HUES6 (cell line): ENCODE measurements at regions not wholly inside any gene's neighbourhood (a gene's known extent, or its start where the extent isn't known, plus 50 kb on each side); places are given as distances from the start of the nearest gene placed in this dataset.
"Not testable (repeated sequence)": the region's sequence is repeated elsewhere in the genome, so short reads cannot be mapped to it uniquely, and the experiment has no call there.

ENCODE experiments used
- H3K27ac ChIP-seq: 2 replicates; pipeline ENCODE4 v1.7.0; 2013; ENCODE audit warnings: low read depth, mild to moderate bottlenecking, low read length, inconsistent platforms
- H3K27me3 ChIP-seq: 2 replicates; pipeline ENCODE4 v1.6.1; 2013; ENCODE audit warnings: low read length; ENCODE audit not compliant: control insufficient read depth, insufficient read depth
- H3K36me3 ChIP-seq: 2 replicates; pipeline ENCODE4 v1.6.1; 2013; ENCODE audit warnings: low read length; ENCODE audit not compliant: control insufficient read depth, insufficient read depth
- H3K4me1 ChIP-seq: 2 replicates; pipeline ENCODE4 v1.6.1; 2013; ENCODE audit warnings: low read length; ENCODE audit not compliant: control insufficient read depth, insufficient read depth
- H3K4me3 ChIP-seq: 2 replicates; pipeline ENCODE4 v1.5.1; 2013; ENCODE audit warnings: low read depth, low read length
- H3K9ac ChIP-seq: one replicate; pipeline ENCODE4 v1.6.1; 2013; ENCODE audit warnings: mild to moderate bottlenecking, low read length
- H3K9me3 ChIP-seq: 2 replicates; pipeline ENCODE4 v1.6.1; 2013; ENCODE audit warnings: low read depth, low read length; ENCODE audit not compliant: control insufficient read depth, insufficient read depth

DNA sequence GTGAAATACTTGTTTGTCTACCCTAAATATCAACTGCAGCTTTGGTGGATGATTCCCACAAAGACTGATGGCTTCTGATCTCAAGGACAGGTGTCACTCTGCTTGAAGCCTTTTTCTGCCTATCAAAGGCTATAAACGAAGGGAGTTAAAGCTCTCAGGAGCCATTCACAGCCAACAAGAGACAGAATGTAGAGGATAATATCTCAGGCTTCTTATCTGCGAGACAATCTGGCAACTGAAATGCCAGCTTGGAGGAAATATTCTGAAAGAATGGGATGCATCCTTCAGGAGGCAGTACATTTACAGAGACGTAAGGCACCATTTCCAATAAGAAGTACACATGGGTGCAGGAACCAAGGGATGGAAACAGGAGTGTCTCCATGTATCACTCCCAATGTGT, 549.4 kb downstream of the GPAM start:
- no peaks in the 10 kb centered on the region for H3K4me1 ChIP-seq
- H3K36me3 ChIP-seq = no peaks in the 10 kb centered on the region

DNA sequence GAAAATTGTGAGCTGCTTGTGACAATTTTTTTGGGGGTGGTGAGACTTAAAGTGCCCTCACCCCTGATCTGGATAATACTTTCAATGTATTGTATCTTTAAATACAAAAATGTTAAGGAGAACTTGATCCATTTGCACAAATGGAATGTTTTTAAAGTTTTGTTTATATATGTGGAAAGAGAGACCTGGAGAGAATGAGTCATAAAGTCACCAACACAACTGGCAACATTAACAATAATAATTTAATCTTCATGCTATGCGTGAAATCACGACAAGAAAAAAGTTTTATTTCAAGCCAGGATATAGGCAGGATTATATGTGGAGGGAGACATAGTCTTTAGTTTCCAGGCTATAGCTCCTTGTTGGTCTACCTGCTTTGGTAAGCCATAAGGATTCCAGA, 537.5 kb downstream of the GPAM start:
- peaks cover 19% of the 10 kb centered on the region for H3K9me3 ChIP-seq
- H3K4me3 ChIP-seq = no peak overlapping the region
- no peak overlapping the region for H3K9ac ChIP-seq
- H3K27ac ChIP-seq = no peak overlapping the region
- no peaks in the 10 kb centered on the region for H3K27me3 ChIP-seq
- H3K36me3 ChIP-seq = no peaks in the 10 kb centered on the region
- no peaks in the 10 kb centered on the region for H3K4me1 ChIP-seq

More for the DNA sequence above, 549.4 kb downstream of the GPAM start:
- no peaks in the 10 kb centered on the region for H3K27me3 ChIP-seq
- H3K4me3 ChIP-seq = no peak overlapping the region
- H3K9me3 ChIP-seq = peaks cover 16% of the 10 kb centered on the region; the same call in 1 of the 2 replicates
- H3K9ac ChIP-seq = no peak overlapping the region
- no peak overlapping the region for H3K27ac ChIP-seq

GRCh38 chr10:111648046-111648445, 535.5 kb downstream of the GPAM start:
- Histone ChIP-seq H3K9ac (no peak overlapping the region), H3K9me3 (peaks cover 22% of the 10 kb centered on the region), H3K4me1 (no peaks in the 10 kb centered on the region), H3K27ac (no peak overlapping the region), H3K4me3 (no peak overlapping the region), H3K27me3 (no peaks in the 10 kb centered on the region), H3K36me3 (no peaks in the 10 kb centered on the region)

DNA sequence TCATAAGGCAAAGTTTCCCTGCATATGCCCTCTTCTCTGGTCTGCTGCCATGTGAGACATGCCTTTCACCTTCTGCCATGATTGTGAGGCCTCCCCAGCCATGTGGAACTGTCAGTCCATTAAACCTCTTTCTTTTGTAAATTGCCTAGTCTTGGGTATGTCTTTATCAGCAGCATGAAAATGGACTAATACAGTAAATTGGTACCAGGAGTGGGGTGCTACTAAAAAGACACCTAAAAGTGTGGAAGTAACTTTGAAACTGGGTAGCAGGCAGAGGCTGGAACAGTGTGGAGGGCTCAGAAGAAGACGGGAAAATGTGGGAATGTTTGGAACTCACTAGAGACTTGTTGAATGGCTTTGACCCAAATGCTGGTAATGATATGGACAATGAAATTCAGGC, 534.5 kb downstream of the GPAM start:
- not testable (repeated sequence) for H3K4me3 ChIP-seq, H3K4me1 ChIP-seq, H3K9ac ChIP-seq, H3K36me3 ChIP-seq, H3K27me3 ChIP-seq, H3K27ac ChIP-seq
- H3K9me3 ChIP-seq = peaks cover 22% of the 10 kb centered on the region

DNA sequence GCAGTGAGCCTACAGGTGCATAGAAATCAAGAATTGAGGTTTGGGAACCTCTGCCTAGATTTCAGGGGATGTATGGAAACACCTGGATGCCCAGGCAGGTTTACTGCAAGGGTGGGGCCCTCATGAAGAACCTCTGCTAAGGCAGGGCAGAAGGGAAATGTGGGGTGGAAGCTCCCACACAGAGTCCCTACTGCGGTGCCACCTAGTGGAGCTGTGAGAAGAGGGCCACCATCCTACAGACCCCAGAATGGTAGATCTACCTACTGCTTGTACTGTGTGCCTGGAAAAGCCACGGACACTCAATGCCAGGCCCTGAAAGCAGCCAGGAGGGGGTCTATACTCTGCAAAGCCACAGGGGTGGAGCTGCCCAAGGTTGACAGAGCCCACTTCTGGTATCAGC, 533.5 kb downstream of the GPAM start:
- H3K36me3 ChIP-seq = no peaks in the 10 kb centered on the region
- no peak overlapping the region for H3K4me3 ChIP-seq
- H3K4me1 ChIP-seq = no peaks in the 10 kb centered on the region
- no peak overlapping the region for H3K27ac ChIP-seq
- no peak overlapping the region for H3K9ac ChIP-seq
- peaks cover 22% of the 10 kb centered on the region for H3K9me3 ChIP-seq
- H3K27me3 ChIP-seq = no peaks in the 10 kb centered on the region

GRCh38 chr10:111656066-111656465, 527.5 kb downstream of the GPAM start:
- no peak overlapping the region for H3K9ac ChIP-seq
- no peaks in the 10 kb centered on the region; the same call in 1 of the 2 replicates for H3K27me3 ChIP-seq
- H3K36me3 ChIP-seq = no peaks in the 10 kb centered on the region
- peaks cover 3% of the 10 kb centered on the region; the same call in 1 of the 2 replicates for H3K9me3 ChIP-seq
- H3K4me3 ChIP-seq = no peak overlapping the region
- no peaks in the 10 kb centered on the region for H3K4me1 ChIP-seq
- H3K27ac ChIP-seq = no peak overlapping the region

- no peaks in the 10 kb centered on the region for H3K36me3 ChIP-seq
- no peaks in the 10 kb centered on the region for H3K9me3 ChIP-seq
- no peak overlapping the region for H3K27ac ChIP-seq
- H3K4me3 ChIP-seq = no peak overlapping the region
- H3K4me1 ChIP-seq = no peaks in the 10 kb centered on the region
- no peak overlapping the region for H3K9ac ChIP-seq
- H3K27me3 ChIP-seq = no peaks in the 10 kb centered on the region
These were observed 505.8 kb downstream of the GPAM start for GRCh38 chr10:111677759-111678158.

GRCh38 chr10:111686796-111687195, 496.8 kb downstream of the GPAM start:
- Histone ChIP-seq H3K9ac (no peak overlapping the region), H3K4me3 (no peak overlapping the region), H3K9me3 (no peaks in the 10 kb centered on the region), H3K27ac (no peak overlapping the region), H3K4me1 (no peaks in the 10 kb centered on the region), H3K27me3 (no peaks in the 10 kb centered on the region), H3K36me3 (no peaks in the 10 kb centered on the region)

GRCh38 chr10:111698711-111699110, 484.9 kb downstream of the GPAM start:
- no peaks in the 10 kb centered on the region for H3K4me1 ChIP-seq
- H3K36me3 ChIP-seq = no peaks in the 10 kb centered on the region
- no peak overlapping the region for H3K27ac ChIP-seq
- no peaks in the 10 kb centered on the region for H3K27me3 ChIP-seq
- no peaks in the 10 kb centered on the region for H3K9me3 ChIP-seq
- no peak overlapping the region for H3K9ac ChIP-seq
- no peak overlapping the region for H3K4me3 ChIP-seq

GRCh38 chr10:111703986-111704385, 479.6 kb downstream of the GPAM start:
- no peak overlapping the region for H3K4me3 ChIP-seq
- no peak overlapping the region for H3K27ac ChIP-seq
- no peaks in the 10 kb centered on the region for H3K36me3 ChIP-seq
- H3K4me1 ChIP-seq = no peaks in the 10 kb centered on the region
- no peak overlapping the region for H3K9ac ChIP-seq
- no peaks in the 10 kb centered on the region for H3K27me3 ChIP-seq
- H3K9me3 ChIP-seq = no peaks in the 10 kb centered on the region

GRCh38 chr10:111705021-111705420, 478.5 kb downstream of the GPAM start:
- Histone ChIP-seq H3K4me1 (no peaks in the 10 kb centered on the region), H3K4me3 (no peak overlapping the region), H3K27me3 (no peaks in the 10 kb centered on the region), H3K27ac (no peak overlapping the region), H3K9ac (no peak overlapping the region), H3K36me3 (no peaks in the 10 kb centered on the region), H3K9me3 (no peaks in the 10 kb centered on the region)

- H3K27me3 ChIP-seq = no peaks in the 10 kb centered on the region
- no peaks in the 10 kb centered on the region for H3K4me1 ChIP-seq
- no peaks in the 10 kb centered on the region for H3K36me3 ChIP-seq
- no peaks in the 10 kb centered on the region for H3K9me3 ChIP-seq
- no peak overlapping the region for H3K9ac ChIP-seq
- H3K4me3 ChIP-seq = no peak overlapping the region
- no peak overlapping the region for H3K27ac ChIP-seq
These were observed 477.2 kb downstream of the GPAM start for GRCh38 chr10:111706331-111706730.
